Brain microvascular endothelial cell (primary cell): ENCODE measurements at regions not wholly inside any gene's neighbourhood (a gene's known extent, or its start where the extent isn't known, plus 50 kb on each side); places are given as distances from the start of the nearest gene placed in this dataset.

Experiments
- DNase-seq: peaks from one replicate; pipeline ENCODE4 v3.0.0-alpha.2; 2020
- H3K27ac ChIP-seq: fragments of 250-450 bp; sonication (Bioruptor Pico); 2 replicates; pipeline ENCODE4 v1.5.1; 2020; ENCODE audit warnings: mild to moderate bottlenecking, moderate library complexity
- H3K27me3 ChIP-seq: fragments of 250-450 bp; sonication (Bioruptor Pico); replicated peaks from 2 replicates; pipeline ENCODE4 v1.5.1; 2020; ENCODE audit warnings: mild to moderate bottlenecking
- H3K36me3 ChIP-seq: fragments of 250-450 bp; sonication (Bioruptor Pico); replicated peaks from 2 replicates; pipeline ENCODE4 v1.5.1; 2020; ENCODE audit warnings: mild to moderate bottlenecking
- H3K4me3 ChIP-seq: 2 replicates; pipeline ENCODE4 v1.5.1; 2011; ENCODE audit warnings: low read depth, mild to moderate bottlenecking, control low read depth, low read length, moderate library complexity
- CTCF ChIP-seq: IDR thresholded peaks from 2 replicates; pipeline ENCODE4 v1.5.1; 2011; ENCODE audit warnings: low read depth, mild to moderate bottlenecking, moderate library complexity, low read length, control low read depth, inconsistent platforms; ENCODE audit errors: missing control alignments
- in situ Hi-C: cut with HindIII; loops from 2 replicates; pipeline ENCODE4 v1.10.0; 2017; ENCODE audit warnings: low sequenced_read_pairs, low pct_ligation_motif_present

- Histone ChIP-seq H3K36me3 (no peaks in the 10 kb centered on the region), H3K27me3 (no peaks in the 10 kb centered on the region)
- in situ Hi-C loops: no loop called here
Observed at GRCh38 chr10:6759961-6760360, 179.9 kb upstream of the PRKCQ start.

GRCh38 chr10:6757158-6757557 is 177.1 kb upstream of the PRKCQ start:
- in situ Hi-C loops: no loop called here
- no peaks in the 10 kb centered on the region for H3K36me3 ChIP-seq
- no peak overlapping the region for H3K4me3 ChIP-seq
- H3K27ac ChIP-seq: no peak overlapping the region
- DNase-seq: no peak
- no peaks in the 10 kb centered on the region for H3K27me3 ChIP-seq
- no peak for TF ChIP-seq CTCF

More at GRCh38 chr10:6759961-6760360, 179.9 kb upstream of the PRKCQ start:
- DNase-seq: no peak
- H3K4me3 ChIP-seq: no peak overlapping the region
- no peak overlapping the region for H3K27ac ChIP-seq
- TF ChIP-seq CTCF: no peak

- H3K27ac ChIP-seq: no peak overlapping the region
- TF ChIP-seq CTCF: no peak
- no peak for DNase-seq
- H3K4me3 ChIP-seq: no peak overlapping the region
- H3K27me3 ChIP-seq: no peaks in the 10 kb centered on the region
- H3K36me3 ChIP-seq: no peaks in the 10 kb centered on the region
- in situ Hi-C loops: no loop called here
Observed at GRCh38 chr10:6756716-6757115, 176.6 kb upstream of the PRKCQ start.

GRCh38 chr10:6755781-6756460 is 175.8 kb upstream of the PRKCQ start:
- TF ChIP-seq CTCF: no peak

GRCh38 chr10:6753644-6754043 is 173.6 kb upstream of the PRKCQ start:
- Histone ChIP-seq H3K27me3 (no peaks in the 10 kb centered on the region), H3K4me3 (no peak overlapping the region), H3K27ac (no peak overlapping the region), H3K36me3 (no peaks in the 10 kb centered on the region)
- in situ Hi-C loops: no loop called here
- DNase-seq: no peak
- TF ChIP-seq CTCF: no peak

More at GRCh38 chr10:6755781-6756460, 175.8 kb upstream of the PRKCQ start:
- in situ Hi-C loops: no loop called here
- no peak for DNase-seq
- no peaks in the 10 kb centered on the region for H3K36me3 ChIP-seq
- H3K27ac ChIP-seq: no peak overlapping the region
- no peaks in the 10 kb centered on the region for H3K27me3 ChIP-seq
- H3K4me3 ChIP-seq: no peak overlapping the region

GRCh38 chr10:6751363-6751762 is 171.3 kb upstream of the PRKCQ start:
- Histone ChIP-seq H3K27ac (no peak overlapping the region), H3K36me3 (no peaks in the 10 kb centered on the region), H3K4me3 (no peak overlapping the region), H3K27me3 (no peaks in the 10 kb centered on the region)
- no peak for DNase-seq
- TF ChIP-seq CTCF: no peak
- in situ Hi-C loops: no loop called here
